ENCODE measurements at regions not wholly inside any gene's neighbourhood (a gene's known extent, or its start where the extent isn't known, plus 50 kb on each side); places are given as distances from the start of the nearest gene placed in this dataset.
A peak's percentile ranks its signal among the peaks of the same experiment; 100 is the strongest.

- DNase-seq (ENCODE audit: low read depth), result no peak
These were observed 262.7 kb downstream of the DLEU7 start for GRCh38 chr13:50580684-50581305.

DNA sequence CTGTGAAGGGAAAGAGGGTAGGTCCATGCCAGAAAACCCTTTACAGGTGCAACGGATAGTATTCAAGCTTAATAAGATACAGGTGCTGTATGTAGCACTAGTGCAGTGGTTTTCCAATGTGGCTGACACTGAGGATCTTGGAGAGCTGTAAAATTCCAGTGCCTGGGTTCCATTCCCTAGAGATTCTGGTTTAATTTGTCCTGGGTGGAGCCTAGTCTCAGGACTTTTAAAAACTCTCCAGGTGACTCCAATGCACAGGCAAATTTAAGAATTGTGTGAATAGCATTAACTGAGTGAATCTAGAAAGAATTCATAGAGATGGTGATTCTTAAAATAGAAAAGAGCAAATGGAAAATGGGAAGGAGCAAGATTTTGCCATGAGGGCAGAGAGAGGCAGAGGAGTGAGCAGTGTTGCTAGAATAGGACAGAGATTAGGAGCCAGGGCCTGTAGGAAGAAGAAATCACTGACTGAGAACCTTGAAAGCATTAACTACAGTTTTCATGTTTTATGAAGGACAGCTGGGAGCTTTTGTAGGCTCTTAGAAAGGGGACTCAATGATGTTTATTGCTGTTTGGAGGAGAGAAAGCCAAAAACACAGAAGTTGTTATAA is 261.8 kb downstream of the DLEU7 start:
- DNase-seq (ENCODE audit: low read depth), result no peak

- no peak for DNase-seq (ENCODE audit: low read depth)
These were observed 258.5 kb downstream of the DLEU7 start for GRCh38 chr13:50584856-50585580.

DNA sequence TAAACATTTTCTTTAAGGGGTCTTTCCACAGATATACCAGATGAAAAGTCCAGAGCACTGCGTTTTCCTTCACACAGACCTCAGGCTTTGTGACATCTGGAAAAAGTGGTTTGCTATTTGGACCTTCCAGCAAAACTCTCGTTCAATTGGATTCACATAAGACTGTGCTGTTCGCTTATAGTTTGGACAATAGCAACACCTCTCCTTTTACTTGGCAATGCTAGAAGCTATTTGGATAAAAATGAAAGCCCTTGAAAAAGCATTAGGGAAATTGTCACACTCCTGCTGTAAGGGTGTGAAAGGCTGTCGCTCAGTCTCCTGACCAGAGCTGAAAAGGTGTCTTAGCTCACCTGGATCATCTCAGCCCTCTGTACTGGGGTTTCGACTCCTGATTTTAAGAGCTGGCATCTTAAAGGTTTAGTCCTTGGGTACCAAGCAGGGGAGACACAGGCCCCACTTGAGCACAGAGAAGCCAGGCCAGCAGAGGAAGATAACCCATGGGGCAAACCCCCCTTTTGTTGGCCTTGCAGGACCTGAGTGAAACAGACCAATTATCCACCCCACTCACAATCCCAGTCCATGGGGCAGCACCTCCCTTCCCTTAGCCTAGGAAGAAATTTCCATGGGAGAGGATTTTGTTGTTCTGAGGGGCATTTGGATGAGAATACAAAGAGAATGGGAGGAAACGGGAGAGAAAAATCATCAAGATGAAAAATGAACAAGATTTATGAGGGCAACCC is 257.6 kb downstream of the DLEU7 start:
- DNase-seq (ENCODE audit: low read depth), result no peak

DNA sequence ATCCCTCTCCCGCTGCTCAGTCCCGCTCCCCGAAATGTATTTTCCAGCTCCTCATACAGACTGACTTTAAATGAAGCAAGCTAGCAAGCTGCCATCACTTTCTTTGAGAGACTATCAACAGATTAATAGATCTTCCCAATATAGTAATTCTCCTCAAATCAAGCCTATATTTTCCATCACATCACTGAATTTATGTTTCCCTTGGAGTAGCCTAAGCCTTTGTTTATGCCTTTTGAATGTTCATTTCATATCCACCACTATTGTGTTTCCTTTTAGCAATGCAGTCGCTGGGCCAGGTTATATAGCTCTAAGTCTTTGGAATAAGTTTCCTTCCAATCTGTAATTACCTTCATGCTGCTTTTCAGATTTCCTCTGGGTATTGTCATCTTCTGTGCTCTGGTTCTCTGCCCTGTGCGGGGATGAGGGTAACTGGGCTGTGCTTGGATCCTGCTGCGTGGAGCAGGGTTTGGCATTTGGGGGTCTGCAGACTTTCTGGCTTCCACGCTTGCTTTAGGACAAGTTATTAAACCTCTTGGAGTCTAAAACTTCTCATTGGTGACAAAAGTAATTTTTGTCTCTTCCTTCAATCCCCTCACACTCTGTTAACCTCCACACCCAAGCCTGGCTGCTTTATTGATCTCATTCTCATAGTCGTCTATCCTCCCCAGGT is 256.9 kb downstream of the DLEU7 start:
- no peak for DNase-seq (ENCODE audit: low read depth)

DNA sequence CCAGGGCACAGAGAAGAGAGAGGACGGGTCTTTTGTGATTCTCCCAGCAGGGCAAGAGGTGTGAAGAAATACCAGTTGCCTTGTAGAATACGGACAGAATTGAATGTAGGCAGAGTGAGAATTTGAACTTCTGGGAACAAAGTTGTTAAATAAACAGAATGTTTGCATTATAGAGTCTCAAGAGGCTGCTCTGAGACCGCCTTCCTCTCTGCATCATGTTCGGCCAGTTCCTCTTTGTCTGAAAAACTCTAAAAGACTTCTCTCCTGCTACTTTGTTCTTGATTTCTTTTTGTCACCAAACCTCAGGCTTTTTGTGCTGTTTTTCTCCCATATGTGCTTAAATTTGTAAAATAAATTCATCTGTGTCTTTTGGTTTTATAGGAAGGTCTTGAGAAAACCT is 256.4 kb downstream of the DLEU7 start:
- no peak for DNase-seq (ENCODE audit: low read depth)

GRCh38 chr13:50587645-50588373 is 255.7 kb downstream of the DLEU7 start:
- DNase-seq (ENCODE audit: low read depth), result no peak

DNA sequence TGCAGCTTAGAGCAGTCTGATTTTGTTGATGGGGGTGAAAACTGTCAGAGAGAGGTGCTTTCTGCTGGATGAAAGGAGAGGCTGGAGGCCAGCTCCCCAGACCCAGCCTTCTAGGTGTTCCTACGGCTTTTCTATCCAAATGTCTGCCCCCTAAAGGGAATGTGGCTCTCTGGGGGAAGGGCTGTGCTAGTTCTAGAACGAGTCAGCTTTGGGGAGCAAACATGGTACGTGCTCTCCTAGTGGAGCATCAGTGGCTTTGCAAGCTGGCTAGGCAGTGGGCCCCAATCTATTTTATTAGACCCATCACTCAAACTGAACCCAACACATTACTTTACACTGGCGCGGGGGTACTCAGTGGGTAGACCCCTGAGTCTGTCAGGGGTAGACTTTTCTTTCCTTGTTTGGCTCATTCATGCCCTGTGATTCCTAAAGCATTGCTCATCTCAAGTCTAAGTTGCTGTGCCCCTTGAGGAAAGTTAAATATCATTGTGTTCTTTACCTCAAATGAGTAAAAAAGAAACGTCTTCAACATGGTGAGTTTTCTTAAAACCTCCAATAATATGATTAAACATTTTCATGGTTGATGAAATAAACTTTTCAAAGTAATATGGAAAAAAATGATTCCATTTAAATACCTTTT is 254.9 kb downstream of the DLEU7 start:
- no peak for DNase-seq (ENCODE audit: low read depth)

DNA sequence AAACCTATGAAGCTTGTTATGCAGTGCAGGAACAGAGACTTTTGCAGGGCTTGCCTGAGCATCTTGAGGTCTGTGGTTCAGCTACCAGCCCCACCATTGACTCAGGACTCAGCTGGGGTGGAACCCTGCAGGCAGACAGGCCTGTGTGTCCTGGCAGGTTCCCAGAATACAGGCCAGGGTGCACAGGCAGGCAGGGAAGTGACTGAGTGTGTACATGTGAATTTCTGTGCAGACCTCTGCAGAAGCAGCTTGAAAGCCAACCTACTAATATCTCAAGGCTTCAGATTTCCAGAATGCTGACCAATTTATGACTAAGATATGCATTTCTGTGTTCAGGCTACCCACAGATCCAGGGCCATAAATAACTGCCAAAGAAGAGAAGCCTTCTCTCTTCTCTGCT is 254.4 kb downstream of the DLEU7 start:
- DNase-seq (ENCODE audit: low read depth), result peak; percentile 93

DNA sequence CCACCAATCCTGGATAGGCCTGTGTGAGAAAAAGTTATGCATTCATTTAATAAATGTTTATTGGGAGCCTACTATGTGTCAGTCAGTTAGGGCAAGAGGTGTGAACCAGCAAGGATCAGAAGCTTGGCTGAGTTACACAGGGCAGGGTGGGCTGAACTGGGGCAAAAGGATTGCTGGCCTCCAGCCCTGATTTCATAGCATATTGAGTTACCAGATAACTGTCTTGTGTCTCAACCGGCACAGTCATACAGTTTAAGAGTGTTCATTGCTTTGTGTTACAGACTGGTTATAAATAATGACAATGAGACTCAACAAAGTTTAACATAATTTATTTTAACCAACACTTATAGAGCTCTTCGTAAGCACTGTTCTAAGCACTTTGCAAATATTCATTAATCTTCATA is 253.8 kb downstream of the DLEU7 start:
- peak; percentile 85 for DNase-seq (ENCODE audit: low read depth)

GRCh38 chr13:50592412-50593155 is 250.9 kb downstream of the DLEU7 start:
- DNase-seq (ENCODE audit: low read depth), result peak; percentile 35

- no peak for DNase-seq (ENCODE audit: low read depth)
These were observed 250.3 kb downstream of the DLEU7 start for GRCh38 chr13:50593207-50593606.

DNA sequence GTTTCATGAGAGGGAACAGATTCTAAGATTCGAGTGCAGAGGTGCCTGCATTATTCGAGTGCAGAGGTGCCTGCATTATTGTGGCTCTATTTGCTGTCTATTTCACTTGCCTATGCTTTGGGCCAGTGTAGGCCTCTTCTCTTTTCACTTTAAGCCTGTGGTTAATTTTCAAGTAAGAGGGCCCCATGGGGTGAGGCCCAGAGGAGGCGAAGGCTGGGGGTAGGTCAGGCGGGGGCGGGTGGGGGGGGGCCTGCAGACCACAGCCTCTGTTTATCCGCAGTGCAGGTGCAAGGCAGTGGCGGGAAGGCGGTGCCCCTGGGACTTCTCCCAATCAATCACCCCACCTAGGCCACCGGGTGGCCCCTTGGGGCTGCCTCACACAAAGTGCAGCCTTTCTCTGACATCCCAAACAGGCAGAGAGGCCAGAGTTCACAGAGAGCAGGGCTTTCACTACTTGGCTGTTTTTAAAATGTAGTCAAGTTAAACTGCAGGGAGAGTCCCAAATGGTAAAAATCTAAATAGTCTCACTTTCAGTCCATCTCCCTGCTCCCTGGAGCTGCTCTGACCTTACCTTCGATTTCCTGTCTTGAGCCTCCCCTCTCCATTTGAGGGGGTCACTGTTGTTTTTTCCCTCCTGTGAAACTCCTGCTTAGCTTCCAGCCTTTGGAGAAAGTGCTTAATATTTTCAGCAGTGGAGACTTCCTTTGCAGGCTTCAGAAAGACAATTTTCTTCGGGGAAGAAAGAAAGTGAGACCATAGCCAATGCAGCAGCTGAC is 249.0 kb downstream of the DLEU7 start:
- DNase-seq (ENCODE audit: low read depth), result no peak

DNA sequence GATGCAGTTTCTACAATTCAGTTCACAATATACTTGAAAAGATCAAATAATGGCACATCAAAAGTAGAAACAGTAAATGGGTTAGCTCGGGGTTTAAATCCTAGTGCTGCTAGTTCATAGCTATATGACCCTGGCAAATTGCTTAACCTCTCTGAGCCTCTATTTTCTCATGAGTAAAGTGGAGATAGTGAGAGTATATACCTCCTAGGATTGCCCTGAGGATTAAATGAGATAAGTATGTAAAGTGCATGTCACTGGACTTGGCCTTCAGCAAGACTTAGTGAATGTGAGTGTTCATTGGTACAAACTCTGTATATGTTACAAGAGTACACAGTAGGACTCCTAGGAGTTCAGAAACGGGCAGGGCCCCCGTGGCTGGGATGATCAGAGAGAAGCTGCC is 248.3 kb downstream of the DLEU7 start:
- no peak for DNase-seq (ENCODE audit: low read depth)

GRCh38 chr13:50596156-50596555 is 247.3 kb downstream of the DLEU7 start:
- DNase-seq (ENCODE audit: low read depth), result no peak

DNA sequence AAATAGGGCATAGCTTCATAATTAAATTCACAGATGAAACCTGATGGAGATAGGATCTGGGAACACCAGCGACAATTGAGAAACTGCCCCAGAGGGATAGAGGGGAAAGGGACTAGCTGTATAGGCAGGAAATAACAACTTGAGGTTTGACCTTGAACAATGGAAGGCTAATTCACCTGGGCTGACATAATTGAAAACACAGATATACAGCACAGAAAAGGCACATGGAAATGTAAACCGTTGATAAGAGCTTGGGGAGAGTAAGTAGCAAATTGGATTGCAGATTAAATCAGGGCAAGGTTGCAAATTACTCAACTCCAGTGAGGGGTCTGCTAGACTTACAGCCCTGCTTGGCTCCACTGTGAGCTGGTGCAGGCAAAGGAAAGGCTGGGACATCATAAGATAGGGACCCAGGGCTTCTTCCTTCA is 246.7 kb downstream of the DLEU7 start:
- no peak for DNase-seq (ENCODE audit: low read depth)

GRCh38 chr13:50598338-50598737 is 245.2 kb downstream of the DLEU7 start:
- no peak for DNase-seq (ENCODE audit: low read depth)

GRCh38 chr13:50599046-50599445 is 244.4 kb downstream of the DLEU7 start:
- DNase-seq (ENCODE audit: low read depth), result no peak

GRCh38 chr13:50599927-50600326 is 243.6 kb downstream of the DLEU7 start:
- no peak for DNase-seq (ENCODE audit: low read depth)

GRCh38 chr13:50608370-50608769 is 235.1 kb downstream of the DLEU7 start:
- DNase-seq (ENCODE audit: low read depth), result no peak
